SK-N-SH treated with all-trans-retinoic acid at 6 μM for 48 hours (cell line): ENCODE measurements at regions not wholly inside any gene's neighbourhood (a gene's known extent, or its start where the extent isn't known, plus 50 kb on each side); places are given as distances from the start of the nearest gene placed in this dataset.
A peak's percentile ranks its signal among the peaks of the same experiment; 100 is the strongest.

Experiments
- ATAC-seq: fragments of 200-7000 bp; cut with Tn5 transposase; 3 replicates; pipeline ENCODE4 v1.9.1; 2020; ENCODE audit warnings: mild to moderate bottlenecking, moderate library complexity
- ARNTL ChIP-seq: fragments of 450-650 bp; formaldehyde crosslinking; IDR thresholded peaks from 2 replicates; pipeline ENCODE4 v1.5.0; 2020; ENCODE audit warnings: low read depth, mild to moderate bottlenecking, moderate library complexity, borderline replicate concordance
- CSDC2 ChIP-seq: fragments of 250-450 bp; sonication (Bioruptor Pico); IDR thresholded peaks from 2 replicates; pipeline ENCODE4 v1.5.0; 2020; ENCODE audit warnings: mild to moderate bottlenecking, moderate library complexity
- ESRRG ChIP-seq: fragments of 250-450 bp; sonication (Bioruptor Pico); IDR thresholded peaks from 2 replicates; pipeline ENCODE4 v1.6.1; 2021; ENCODE audit warnings: mild to moderate bottlenecking
- GLIS3 ChIP-seq: fragments of 250-450 bp; sonication (Bioruptor Pico); IDR thresholded peaks from 2 replicates; pipeline ENCODE4 v1.5.0; 2020; ENCODE audit warnings: mild to moderate bottlenecking, moderate library complexity
- ISL1 ChIP-seq: fragments of 250-450 bp; sonication (Bioruptor Pico); IDR thresholded peaks from 2 replicates; pipeline ENCODE4 v2.1.2; 2022; ENCODE audit warnings: mild to moderate bottlenecking, moderate library complexity
- RARB ChIP-seq: fragments of 250-450 bp; sonication (Bioruptor Pico); IDR thresholded peaks from 2 replicates; pipeline ENCODE4 v1.8.0; 2021; ENCODE audit warnings: mild to moderate bottlenecking, moderate library complexity
- TCF4 ChIP-seq: fragments of 250-450 bp; sonication (Bioruptor Pico); IDR thresholded peaks from 2 replicates; pipeline ENCODE4 v1.8.0; 2021; ENCODE audit warnings: mild to moderate bottlenecking, moderate library complexity, borderline replicate concordance
- TOX ChIP-seq: fragments of 250-450 bp; sonication (Bioruptor Pico); IDR thresholded peaks from 2 replicates; pipeline ENCODE4 v1.8.0; 2021; ENCODE audit warnings: mild to moderate bottlenecking, moderate library complexity, borderline replicate concordance
- ZFP3 ChIP-seq: fragments of 250-450 bp; sonication (Bioruptor Pico); IDR thresholded peaks from 2 replicates; pipeline ENCODE4 v1.5.0; 2020; ENCODE audit warnings: mild to moderate bottlenecking, moderate library complexity
- ZFP30 ChIP-seq: fragments of 450-650 bp; formaldehyde crosslinking; IDR thresholded peaks from 2 replicates; pipeline ENCODE4 v1.5.0; 2022; ENCODE audit warnings: mild to moderate bottlenecking, moderate library complexity
- ZNF565 ChIP-seq: fragments of 450-650 bp; formaldehyde crosslinking; conservative IDR thresholded peaks from 2 replicates; pipeline ENCODE4 v1.5.0; 2020; ENCODE audit warnings: low read depth, mild to moderate bottlenecking, moderate library complexity
- ZNF70 ChIP-seq: fragments of 450-650 bp; formaldehyde crosslinking; IDR thresholded peaks from 2 replicates; pipeline ENCODE4 v1.5.0; 2020; ENCODE audit warnings: mild to moderate bottlenecking, moderate library complexity
- ZNF8 ChIP-seq: fragments of 450-650 bp; formaldehyde crosslinking; IDR thresholded peaks from 2 replicates; pipeline ENCODE4 v1.5.0; 2020; ENCODE audit warnings: mild to moderate bottlenecking, moderate library complexity
- TF ChIP-seq, protein P1 (sequence below): fragments of 250-450 bp; sonication (Bioruptor Pico); IDR thresholded peaks from 2 replicates; pipeline ENCODE4 v1.5.1; 2021; ENCODE audit warnings: mild to moderate bottlenecking, moderate library complexity
- TF ChIP-seq, protein P2 (sequence below): fragments of 250-450 bp; sonication (Bioruptor Pico); IDR thresholded peaks from 2 replicates; pipeline ENCODE4 v1.8.0; 2021; ENCODE audit warnings: low read depth, mild to moderate bottlenecking, moderate library complexity, borderline replicate concordance
- TF ChIP-seq, protein P3 (sequence below): fragments of 250-450 bp; sonication (Bioruptor Pico); IDR thresholded peaks from 2 replicates; pipeline ENCODE4 v1.5.0; 2020; ENCODE audit warnings: mild to moderate bottlenecking, moderate library complexity

DNA sequence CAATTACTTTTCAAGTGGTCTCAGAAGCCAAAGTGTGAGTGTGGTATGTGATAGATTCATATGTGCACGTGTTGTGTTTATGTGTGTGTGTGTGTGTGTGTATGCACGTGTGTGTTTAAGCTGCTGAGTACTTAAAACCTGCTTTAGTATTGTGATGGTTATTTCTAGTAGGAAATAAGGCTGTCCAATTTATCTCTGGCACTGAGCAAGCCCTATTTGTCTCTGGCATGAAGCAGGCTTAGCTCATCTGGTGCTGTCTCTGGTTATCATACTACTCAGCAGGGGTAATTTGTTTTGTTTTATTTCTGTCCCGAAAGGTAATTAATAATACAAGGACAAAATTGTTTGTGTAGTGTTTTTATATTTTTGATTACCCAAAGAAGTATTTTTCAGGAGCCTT, 333.7 kb downstream of the FAT3 start:
- TF ChIP-seq GLIS3 (CRISPR knock-in tag) (0 out of 2 replicates have a peak, but pooled peaks have one; percentile 35), RARB (CRISPR knock-in tag) (no peak), ISL1 (peak; percentile 49; the same call in 1 of the 2 replicates)
- TF ChIP-seq, all 23 proteins: peak for 2
- ATAC-seq = peak; percentile 56; the same call in 2 of the 3 replicates

DNA sequence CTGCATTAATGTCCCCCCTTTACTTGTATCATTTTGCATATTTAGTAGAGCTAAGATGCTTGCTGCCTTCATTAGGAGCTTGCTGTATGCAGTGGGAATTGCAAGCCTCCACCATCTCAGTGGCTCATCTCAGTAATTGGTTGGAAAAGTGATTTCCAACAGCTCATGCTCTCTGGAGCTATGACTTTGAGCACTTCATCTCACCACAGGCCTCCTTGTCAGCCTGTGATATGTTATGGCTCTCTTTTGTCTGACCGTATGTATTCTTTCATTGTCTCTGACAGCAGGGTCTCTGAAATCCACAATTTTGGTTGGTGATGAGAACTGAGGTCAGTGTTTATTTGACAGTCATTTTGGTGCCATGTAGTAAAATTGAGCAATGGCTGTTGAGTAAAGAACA, 345.1 kb downstream of the FAT3 start:
- TF ChIP-seq, protein P1, sequence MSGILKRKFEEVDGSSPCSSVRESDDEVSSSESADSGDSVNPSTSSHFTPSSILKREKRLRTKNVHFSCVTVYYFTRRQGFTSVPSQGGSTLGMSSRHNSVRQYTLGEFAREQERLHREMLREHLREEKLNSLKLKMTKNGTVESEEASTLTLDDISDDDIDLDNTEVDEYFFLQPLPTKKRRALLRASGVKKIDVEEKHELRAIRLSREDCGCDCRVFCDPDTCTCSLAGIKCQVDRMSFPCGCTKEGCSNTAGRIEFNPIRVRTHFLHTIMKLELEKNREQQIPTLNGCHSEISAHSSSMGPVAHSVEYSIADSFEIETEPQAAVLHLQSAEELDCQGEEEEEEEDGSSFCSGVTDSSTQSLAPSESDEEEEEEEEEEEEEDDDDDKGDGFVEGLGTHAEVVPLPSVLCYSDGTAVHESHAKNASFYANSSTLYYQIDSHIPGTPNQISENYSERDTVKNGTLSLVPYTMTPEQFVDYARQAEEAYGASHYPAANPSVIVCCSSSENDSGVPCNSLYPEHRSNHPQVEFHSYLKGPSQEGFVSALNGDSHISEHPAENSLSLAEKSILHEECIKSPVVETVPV (CRISPR knock-in tag) = no peak
- TF ChIP-seq CSDC2 (CRISPR knock-in tag) (no peak), TCF4 (CRISPR knock-in tag) (no peak), ZFP30 (CRISPR knock-in tag) (no peak)

DNA sequence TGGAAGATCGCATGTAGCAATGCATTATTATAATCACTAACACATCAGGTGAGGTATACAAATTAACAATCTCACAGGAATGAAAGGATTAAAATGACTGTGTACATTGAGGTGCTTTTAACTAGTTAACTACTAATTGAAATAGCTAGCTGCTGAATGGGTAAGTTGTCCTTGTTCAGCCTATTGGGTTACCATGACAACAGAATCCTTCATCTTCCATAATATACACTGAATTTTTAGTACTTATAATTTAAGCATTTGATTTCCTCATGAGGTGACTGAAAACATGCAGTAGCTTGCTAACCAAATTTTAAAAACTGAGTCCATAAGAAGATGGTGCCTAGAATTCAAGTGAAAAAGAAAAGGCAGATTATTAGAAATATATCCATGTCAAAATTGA, 347.9 kb downstream of the FAT3 start:
- TF ChIP-seq, protein P1 (CRISPR knock-in tag) = no peak
- TF ChIP-seq TOX (CRISPR knock-in tag) (no peak), ARNTL (no peak), ISL1 (no peak), TCF4 (CRISPR knock-in tag) (no peak), ZNF8 (CRISPR knock-in tag) (no peak), ZNF70 (CRISPR knock-in tag) (no peak)
- TF ChIP-seq, protein P2, sequence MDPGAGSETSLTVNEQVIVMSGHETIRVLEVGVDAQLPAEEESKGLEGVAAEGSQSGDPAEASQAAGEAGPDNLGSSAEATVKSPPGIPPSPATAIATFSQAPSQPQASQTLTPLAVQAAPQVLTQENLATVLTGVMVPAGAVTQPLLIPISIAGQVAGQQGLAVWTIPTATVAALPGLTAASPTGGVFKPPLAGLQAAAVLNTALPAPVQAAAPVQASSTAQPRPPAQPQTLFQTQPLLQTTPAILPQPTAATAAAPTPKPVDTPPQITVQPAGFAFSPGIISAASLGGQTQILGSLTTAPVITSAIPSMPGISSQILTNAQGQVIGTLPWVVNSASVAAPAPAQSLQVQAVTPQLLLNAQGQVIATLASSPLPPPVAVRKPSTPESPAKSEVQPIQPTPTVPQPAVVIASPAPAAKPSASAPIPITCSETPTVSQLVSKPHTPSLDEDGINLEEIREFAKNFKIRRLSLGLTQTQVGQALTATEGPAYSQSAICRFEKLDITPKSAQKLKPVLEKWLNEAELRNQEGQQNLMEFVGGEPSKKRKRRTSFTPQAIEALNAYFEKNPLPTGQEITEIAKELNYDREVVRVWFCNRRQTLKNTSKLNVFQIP = no peak
- TF ChIP-seq, all 23 proteins: peak for 0
- ATAC-seq = no peak

More for the DNA sequence above, 345.1 kb downstream of the FAT3 start:
- no peak for ATAC-seq

DNA sequence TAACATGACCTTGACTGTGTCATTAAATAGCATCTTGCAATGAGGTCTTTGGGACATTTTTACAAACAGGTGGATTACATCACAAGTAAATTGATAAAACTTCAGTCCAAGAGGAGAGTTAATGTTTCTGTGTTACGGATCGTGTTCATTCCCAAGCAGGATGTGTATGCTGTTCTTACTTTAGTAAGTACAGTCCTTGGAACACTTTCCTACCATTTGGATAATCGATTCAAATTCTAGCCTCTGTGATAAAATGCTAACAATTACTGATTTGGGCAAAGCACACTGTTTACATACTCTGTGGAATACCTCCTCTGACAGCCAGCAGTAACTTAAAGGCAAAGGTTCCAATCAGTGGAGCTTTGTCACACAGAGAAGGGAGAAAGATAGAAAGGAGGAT, 351.7 kb downstream of the FAT3 start:
- ATAC-seq = no peak

DNA sequence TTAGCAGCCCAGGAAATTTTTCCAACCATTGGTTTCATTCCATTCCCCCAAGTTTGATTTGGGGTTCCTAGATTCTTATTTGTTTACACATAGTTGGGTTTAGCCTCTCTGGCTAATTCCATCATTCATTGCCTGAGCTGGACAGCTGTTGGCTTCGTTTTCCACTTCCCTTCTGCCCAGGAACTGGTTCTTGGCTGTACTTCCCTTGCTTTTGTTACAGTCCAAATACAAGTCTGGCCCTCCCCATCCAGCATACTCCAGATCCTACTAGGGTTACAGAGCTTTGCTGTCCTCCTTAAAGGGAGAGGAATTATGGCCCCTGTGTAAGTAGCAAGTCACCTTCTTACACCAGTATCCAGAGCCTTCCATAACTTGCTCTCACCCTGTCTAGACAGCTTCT, 356.3 kb downstream of the FAT3 start:
- no peak for ATAC-seq
- no peak for TF ChIP-seq GLIS3 (CRISPR knock-in tag)

More for the DNA sequence above, 351.7 kb downstream of the FAT3 start:
- TF ChIP-seq ARNTL (no peak), ZNF565 (CRISPR knock-in tag) (no peak), TCF4 (CRISPR knock-in tag) (no peak), ESRRG (no peak), ZFP3 (CRISPR knock-in tag) (no peak)

DNA sequence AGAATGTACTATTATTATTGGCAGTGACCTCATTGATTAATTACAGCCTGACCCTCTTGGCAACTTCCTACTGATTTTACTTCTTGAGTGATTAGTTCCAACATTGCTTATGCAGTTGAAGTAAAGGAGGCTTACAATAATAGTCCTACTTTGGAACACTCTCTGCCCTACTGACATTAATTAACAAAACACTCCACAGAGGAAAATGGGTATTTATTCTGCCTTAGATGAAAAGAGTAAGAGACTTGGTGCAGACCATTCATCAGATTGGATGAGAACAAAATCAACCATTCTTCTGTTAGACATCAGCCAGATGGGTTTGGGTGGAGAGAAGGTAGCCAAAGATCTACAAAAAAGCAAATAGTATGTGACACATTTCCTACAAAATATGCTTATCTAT, 363.8 kb downstream of the FAT3 start:
- TF ChIP-seq RARB (CRISPR knock-in tag) (no peak), ZFP30 (CRISPR knock-in tag) (no peak)
- no peak for ATAC-seq

DNA sequence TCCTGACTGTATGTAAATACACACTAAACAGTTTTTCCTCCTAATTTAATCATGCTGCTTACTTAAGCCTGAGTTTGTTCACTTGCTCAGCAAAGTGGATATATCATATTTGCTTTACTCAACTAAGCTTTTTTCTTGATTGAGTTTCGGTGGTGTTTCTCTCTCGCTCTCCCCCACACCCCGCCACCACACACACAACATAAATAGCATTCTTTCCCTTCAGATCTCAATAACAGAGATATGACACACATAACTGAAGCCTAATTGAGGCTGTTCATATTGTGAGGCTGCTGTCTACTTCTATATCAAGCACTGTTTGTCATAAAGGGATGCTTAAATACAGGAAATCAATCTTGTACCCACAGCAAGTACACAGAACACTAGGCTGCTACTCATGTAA, 364.9 kb downstream of the FAT3 start:
- TF ChIP-seq ZNF8 (CRISPR knock-in tag) (no peak), RARB (CRISPR knock-in tag) (no peak), ZFP30 (CRISPR knock-in tag) (no peak), ZNF70 (CRISPR knock-in tag) (no peak), GLIS3 (CRISPR knock-in tag) (no peak)
- TF ChIP-seq, protein P2 = no peak
- TF ChIP-seq, protein P3, sequence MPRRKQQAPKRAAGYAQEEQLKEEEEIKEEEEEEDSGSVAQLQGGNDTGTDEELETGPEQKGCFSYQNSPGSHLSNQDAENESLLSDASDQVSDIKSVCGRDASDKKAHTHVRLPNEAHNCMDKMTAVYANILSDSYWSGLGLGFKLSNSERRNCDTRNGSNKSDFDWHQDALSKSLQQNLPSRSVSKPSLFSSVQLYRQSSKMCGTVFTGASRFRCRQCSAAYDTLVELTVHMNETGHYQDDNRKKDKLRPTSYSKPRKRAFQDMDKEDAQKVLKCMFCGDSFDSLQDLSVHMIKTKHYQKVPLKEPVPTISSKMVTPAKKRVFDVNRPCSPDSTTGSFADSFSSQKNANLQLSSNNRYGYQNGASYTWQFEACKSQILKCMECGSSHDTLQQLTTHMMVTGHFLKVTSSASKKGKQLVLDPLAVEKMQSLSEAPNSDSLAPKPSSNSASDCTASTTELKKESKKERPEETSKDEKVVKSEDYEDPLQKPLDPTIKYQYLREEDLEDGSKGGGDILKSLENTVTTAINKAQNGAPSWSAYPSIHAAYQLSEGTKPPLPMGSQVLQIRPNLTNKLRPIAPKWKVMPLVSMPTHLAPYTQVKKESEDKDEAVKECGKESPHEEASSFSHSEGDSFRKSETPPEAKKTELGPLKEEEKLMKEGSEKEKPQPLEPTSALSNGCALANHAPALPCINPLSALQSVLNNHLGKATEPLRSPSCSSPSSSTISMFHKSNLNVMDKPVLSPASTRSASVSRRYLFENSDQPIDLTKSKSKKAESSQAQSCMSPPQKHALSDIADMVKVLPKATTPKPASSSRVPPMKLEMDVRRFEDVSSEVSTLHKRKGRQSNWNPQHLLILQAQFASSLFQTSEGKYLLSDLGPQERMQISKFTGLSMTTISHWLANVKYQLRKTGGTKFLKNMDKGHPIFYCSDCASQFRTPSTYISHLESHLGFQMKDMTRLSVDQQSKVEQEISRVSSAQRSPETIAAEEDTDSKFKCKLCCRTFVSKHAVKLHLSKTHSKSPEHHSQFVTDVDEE (CRISPR knock-in tag) = no peak
- no peak for ATAC-seq
